GM19240 (cell line): ENCODE measurements at regions not wholly inside any gene's neighbourhood (a gene's known extent, or its start where the extent isn't known, plus 50 kb on each side); places are given as distances from the start of the nearest gene placed in this dataset.
A peak's percentile ranks its signal among the peaks of the same experiment; 100 is the strongest.
"Not testable (repeated sequence)": the region's sequence is repeated elsewhere in the genome, so short reads cannot be mapped to it uniquely, and the experiment has no call there.

Experiments used
- DNase-seq: peaks from one replicate; pipeline ENCODE4 v3.0.0; 2011; ENCODE audit warnings: low spot score; ENCODE audit not compliant: insufficient read length

DNA sequence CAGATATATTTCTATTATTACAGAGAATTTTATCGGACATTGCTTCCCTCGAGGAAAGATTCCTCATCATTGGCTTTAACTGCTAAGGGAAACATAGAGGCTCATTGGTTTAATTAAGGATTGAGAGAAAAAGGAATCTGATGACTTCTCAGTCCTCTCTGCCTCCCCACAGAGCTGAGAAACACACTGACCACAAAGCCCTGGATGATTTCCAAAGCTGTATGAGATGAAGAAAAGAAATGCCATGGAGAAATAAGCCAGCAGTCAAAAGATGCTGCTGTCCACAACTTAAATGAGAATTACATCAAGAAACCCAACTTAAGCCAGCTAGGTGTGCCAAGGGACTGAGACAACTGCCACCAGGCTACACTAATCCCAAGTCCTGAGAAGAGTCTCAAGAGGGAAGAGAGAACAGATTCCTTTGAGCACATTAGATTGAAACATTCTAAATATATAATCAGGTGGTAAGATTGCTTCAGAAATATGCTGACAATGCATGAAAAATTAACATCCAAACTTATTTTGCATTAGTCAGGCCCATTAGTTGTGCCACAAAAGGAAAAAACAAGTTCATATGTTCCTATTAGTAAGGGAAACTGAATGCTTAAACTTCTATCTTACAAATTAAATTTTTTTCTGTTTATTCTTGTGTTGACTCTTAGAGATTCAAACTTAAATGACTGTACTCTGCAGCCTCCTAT lies 308.1 kb upstream of the CYRIA start:
- no peak for DNase-seq

DNA sequence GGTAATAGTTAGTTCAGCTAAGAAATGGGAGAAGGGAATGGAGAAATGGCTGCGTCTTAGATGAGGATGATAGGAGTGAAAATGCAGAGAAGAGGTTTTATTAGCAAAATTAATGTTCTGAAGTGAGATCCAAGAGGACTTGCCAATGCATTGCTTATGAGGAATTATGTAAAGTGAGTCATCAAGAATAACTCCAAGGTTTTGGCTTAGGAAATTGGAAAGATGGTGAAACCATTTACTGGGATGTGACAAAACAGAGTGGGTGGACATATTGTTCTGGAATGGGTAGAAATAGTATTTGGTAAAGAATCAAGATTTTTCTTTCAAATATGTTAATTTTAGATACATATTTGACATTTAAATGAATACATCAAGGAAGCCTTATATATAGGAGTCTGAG lies 306.6 kb upstream of the CYRIA start:
- no peak for DNase-seq

DNA sequence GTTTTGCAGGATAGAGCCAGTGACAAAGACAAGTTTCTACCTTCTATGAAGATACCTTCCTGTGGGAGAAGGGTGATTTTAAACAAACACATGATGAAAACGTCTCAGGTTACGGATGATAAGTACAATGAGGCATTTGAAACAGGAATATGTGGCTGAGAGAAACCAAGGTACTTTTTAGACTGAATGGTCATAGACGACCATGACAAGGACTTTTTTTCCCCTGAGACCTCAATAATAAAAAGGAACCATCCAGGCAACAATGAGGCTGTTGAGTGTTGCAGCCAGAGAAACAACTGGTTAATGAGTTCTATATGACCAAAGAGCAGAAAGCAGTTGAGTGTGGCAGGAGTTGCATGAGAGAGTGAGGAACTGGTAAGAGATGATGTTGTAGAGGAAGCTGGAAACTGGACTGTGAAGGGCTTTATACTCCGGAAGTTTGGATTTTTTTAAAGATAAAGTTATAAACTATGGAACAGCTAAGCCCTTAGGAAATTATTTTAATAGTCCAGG lies 306.1 kb upstream of the CYRIA start:
- DNase-seq: no peak

DNA sequence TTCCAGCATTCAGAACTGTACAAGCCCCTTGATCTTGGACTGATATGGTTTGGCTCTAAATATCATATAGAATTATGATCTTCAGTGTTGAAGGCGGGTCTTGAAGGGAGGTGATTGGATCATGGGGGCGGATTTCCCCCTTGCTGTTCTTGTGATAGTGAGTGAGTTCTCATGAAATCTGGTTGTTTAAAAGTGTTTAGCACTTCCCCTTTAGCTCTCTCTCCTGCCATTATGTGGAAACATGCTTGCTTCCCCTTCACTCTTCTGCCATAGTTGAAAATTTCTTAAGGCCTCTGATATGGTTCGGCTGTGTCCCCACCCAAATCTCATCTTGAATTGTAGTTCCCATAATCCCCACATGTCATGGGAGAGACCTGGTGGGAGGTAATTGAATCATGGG lies 305.3 kb upstream of the CYRIA start:
- not testable (repeated sequence) for DNase-seq

DNA sequence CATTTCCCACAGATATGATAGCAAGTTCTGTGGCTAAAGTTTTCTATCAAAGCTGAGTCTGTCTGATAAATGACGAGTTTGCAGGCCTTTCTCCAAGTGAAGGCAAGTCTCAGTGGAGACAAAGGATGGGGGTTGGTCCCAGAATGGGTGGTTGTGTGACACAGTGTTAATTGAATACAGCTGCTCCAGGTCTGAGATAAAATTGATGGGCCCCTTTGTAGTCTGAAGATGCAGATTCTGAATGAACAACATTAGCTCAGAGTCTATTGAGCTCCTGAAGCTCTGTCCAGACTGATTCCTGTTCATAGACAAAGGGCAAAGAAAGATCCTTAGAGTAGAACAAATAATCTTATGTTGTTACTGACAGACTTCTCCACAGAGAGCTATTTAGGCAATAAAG lies 296.9 kb upstream of the CYRIA start:
- no peak for DNase-seq

DNA sequence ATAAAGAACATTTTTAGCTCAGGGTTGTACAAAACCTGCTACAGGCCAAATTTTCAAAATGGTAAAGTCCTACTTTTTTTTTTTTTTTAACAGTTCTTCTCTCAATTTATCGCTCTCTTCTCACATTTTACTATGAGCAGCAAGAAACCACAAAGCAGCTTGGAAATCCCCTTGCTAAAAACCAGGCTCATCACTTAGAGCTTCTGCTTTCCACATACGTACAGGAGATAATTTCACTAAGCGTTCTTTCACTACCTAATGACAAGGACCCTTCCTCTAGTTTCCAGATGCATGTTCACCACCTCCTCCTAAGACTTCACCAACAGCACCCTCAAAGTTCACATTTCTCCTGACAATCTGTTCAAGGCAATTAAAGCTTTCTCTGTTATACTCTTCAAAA lies 294.9 kb upstream of the CYRIA start:
- DNase-seq: peak; percentile 1

DNA sequence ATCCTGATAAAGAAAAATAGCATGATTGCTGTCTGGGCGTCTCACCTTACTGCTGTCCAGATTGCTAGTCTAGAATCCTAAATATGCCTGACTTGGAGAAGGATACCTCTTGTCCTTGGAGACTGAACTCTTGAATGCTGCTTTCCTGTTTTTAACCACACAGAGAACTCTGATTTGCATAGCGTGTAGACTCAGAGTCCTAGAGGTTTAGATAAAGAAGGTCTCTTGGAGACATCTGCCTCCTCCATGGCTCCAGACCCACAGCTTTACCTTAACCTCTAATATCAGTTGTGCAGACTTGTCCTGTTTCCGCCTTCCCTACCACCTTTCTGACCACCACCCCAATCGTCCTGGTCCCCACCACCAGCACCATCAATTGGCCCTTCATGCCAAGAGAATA lies 292.6 kb upstream of the CYRIA start:
- no peak for DNase-seq

DNA sequence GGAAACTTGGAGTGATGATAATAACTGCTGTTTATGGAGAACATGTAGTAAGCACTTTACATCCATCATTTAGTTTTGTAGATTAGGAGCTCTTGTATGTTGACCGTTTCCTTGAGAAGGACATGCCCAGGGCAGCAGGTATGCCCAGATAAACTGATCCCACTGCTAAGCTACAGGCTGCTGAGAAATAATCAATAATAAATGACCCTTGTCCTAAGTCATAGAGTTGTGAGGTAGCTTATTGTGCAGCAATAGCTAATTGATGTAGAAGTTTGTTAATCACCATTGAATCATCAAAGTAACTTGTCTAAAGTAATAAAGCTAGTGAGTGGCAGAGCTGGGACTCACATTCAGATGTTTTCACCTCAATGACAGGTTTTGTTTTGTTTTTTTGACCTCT lies 287.2 kb upstream of the CYRIA start:
- DNase-seq: no peak

DNA sequence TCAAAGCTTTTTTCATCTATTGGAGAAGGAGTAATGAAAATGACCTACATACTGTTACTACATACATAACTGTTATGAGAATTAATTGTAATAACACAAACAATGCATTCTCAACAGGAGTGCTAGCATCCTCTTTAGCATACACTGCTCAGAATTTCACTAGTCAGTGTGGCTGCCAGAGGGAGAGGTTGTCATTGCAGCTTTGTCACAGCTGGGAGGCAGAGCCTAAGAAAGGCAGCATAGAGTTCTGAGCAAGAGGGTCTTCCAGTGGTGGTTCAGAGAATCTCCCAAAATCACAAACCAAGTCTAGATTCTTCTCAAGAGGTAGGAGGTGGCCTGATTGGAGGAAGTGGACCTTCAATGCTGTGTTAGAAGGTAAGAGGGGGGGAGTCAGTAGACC lies 286.7 kb upstream of the CYRIA start:
- DNase-seq: no peak

DNA sequence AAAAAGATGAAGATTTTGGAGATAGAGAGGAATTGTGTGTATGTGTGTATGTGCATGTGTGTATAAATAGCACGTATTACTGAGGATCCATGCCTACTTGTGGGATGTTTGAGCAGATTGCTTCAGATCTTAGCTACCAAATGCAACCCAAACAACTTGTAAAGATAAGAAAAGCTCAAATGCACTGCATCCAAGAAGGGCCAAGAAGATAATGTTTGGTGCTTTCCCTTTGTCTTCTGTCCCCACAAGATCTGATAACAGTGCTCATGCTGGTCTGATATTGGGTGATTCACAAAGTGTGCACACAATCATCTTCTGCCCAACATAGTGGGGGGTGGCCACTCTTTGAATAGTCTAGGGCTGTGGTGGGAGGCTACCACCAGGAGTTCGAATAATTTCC lies 284.8 kb upstream of the CYRIA start:
- no peak for DNase-seq

DNA sequence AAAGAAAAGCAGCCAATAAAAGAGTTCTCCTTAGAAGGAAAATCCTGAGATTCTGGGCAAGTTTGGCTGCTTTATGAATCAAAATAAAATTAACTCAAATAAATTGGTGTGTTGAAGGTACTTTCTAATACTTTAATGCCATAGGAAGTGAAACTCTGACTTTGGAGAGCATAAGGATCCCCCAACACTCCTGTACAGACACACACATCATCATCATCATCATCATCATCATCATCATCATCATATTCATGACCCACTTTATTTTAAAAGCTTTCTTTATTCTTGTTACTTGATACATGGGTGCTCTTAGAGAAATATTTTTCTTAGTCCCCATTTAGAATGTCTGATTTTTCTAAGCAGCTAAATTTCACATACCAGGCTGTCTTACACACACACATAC lies 283.1 kb upstream of the CYRIA start:
- DNase-seq: no peak

DNA sequence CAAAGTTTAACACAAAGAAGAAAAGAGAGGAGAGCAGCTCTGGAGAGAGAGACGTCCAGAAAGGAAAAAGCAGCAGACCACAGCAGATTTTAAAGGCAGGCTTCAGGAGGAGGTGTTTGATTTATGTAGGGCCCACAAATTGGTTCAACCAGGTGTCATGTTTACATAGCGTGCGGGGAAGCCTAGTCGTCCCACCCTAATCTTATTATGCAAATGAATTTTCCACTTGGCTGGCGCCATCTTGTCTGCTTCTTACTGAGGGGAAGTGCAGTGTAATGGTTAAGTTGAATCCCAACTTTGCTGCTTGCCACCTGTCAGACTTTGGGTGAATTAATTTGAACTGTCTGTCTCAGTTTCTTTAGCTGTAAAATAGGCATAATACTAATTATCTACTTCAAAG lies 282.4 kb upstream of the CYRIA start:
- no peak for DNase-seq

DNA sequence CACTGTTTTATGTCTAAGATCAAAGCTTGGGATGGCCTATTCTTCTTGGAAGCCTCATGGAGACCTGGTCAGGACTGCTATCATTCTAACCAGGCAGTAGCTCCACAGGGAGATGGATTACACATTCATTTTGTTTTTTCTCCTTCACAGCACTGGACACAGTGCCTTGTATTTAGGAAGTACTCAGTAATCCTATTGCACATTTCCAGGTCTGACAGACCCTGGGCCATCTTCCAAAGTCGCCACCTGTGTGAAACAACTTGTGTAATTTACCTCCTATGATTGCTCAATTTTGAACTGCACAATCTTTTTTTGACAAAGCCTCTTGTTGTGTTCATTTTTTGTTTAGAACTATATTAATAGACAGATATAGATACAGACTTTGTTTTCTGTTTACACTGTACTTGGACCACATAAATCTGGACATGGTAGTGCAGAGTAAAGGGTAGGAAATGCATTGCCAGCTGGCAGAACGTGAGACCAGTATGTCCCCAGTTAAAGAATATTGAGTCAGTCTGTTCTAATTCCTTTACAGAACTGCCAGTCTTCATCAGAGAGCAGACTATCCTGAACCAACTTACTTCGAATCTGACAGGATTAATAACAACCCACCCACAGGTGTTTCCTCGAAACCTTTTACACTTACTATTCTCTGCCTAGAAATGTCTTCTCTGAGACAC lies 277.8 kb upstream of the CYRIA start:
- no peak for DNase-seq

DNA sequence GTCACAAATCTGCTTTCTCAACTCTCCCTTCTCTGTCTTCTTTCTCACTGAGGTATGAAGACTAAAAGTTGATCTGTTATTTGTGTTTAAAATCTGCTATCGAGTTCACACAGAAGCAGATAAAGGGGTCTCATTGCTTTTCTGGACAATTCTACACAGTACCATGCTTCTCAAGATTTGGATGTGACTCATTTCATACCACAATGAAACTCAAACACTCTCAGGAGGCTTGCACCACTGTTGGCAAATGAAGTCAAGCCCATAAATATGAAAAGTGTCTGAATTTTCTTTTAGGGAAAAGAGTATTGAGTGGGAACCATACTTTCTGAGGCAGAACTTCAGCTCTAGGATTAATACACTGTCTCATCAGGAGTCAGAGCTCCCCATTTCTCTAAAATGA lies 274.6 kb upstream of the CYRIA start:
- DNase-seq: no peak

DNA sequence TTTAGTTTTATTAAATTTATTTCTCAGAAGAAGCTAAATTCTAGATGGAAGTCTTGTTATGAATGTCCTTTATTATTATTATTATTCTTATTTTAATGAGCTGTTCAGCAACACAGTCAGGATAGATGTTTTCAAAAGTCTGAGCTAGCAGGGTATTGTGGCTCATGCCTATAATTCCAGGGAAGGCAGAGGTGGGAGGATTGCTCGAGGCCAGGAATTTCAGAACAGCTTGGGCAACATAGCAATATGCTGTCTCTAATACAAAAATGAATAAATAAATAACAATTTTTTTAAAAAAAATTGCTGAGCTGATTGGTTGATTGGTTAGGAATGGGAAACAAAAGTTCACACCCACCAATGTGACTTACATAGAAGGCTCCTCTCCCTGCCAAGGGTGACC lies 274.1 kb upstream of the CYRIA start:
- no peak for DNase-seq

DNA sequence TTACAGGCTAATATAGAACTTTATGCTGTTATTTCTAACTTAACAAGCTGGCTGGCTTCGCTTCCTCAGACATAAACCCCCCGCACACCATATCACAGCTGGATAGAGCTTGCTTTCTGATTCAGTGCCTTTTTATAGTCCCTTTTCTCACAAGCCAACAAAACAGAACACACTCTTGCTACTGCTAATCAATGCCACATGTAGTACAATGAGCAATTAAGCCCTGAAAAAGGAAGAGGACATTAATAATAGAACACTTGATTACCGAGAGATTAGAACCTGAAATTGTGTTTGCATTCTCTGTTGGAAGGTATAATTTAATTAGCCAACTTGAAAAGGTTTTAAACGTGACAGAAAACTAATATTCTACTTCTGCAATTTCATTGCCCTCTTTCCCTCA lies 267.7 kb upstream of the CYRIA start:
- DNase-seq: no peak

DNA sequence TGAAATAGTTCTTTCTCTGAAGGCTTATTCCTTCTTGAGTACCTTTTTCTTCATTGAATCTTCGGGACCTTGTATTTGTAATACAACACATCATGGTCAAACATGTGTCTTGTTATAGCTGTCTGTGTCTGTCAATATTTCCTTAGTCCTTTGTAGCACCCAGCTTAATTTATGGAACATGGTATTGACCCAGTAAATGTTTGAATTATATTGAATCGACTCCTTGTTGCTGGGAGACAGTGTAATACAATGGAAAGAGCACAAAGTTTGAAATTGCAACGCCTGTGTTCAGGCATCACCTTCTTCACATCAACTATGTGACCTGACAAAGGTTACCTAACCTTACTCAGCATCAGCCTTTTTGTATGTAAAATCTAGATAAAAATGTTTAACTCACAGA lies 267.2 kb upstream of the CYRIA start:
- DNase-seq: no peak

DNA sequence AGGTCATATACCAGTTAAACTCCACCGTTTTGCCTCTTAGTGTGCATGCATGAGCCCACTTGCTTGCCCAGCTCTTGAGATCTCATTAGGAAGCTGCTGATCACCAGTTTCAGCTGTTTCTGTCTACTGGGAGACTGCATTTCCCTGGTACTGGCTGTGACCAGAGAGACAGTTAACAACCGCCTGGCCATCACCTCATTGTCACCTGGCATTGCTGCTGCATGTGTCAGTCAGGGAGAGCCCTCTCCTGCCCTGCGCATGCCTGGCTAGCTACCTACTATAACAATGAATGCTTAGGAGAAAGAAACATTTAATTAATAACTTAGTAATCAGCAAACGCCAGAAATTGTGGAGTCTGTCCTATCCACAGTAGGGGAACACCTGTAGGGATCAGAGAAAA lies 265.8 kb upstream of the CYRIA start:
- no peak for DNase-seq

DNA sequence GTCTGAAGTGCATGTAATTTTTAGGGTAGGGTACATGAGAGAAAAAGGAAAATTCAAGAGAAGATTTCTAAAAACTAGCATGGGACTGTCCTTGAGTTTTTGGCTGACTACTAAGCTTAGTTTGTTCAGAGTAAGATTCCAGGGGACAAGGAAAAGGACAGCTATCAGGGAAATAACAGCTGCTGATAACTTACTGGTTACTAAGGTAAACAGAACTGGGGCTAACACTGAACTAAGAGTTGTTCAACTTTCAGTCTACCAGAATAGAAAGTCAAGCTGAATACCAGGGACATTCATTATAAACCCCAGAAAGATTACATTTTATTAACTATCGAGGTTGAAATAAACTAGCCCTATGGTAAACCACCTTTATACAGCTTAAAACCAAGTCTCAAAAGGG lies 261.8 kb upstream of the CYRIA start:
- DNase-seq: no peak

DNA sequence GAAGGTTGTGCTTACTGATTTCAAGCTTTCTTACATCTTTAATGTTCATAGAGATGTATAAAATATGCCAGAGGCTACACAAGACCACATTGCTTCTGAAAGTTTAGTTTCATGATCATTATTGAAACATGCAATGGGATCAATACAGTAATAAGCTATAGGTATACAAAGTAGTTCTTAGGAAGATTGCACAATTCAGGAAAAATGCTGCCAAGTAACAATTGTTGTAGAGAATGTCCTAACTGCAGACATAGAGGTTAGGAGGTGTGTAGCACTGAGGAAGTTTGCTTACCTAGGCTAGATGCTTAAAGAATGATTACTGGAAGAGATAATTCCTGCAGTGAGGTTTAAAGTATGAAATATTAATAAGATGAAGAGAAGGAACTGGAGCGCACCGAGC lies 259.5 kb upstream of the CYRIA start:
- DNase-seq: no peak

DNA sequence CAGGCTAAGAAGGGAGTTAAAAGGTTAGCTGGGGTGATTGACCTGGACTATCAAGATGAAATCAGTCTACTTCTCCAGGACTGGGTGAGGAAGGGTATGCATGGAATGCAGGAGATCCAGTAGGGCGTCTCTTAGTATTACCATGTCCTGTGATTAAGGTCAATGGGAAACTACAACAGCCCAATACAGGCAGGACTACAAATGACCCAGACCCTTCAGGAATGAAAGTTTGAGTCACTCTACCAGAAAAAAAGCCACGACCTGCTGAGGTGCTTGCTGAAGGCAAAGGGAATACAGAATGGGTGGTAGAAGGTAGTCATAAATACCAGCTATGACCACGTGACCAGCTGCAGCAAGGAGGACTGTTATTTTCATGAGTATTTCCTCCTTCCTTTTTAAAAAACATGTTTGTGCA lies 249.7 kb upstream of the CYRIA start:
- DNase-seq: not testable (repeated sequence)

DNA sequence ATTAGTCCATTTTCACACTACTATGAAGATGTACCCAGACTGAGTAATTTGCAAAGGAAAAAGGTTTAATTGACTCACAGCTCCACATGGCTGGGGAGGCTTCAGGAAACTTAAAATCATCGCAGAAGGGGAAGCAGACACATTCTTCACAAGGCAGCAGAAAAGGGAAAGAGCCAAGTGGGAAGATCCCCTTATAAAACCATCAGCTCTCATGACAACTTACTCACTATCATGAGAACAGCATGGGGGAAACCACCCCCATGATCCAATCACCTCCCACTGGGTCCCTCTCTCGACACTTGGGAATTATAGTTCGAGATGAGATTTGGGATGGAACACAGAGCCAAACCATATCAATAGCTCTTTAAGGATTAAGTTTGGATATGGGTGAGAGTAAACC lies 246.1 kb upstream of the CYRIA start:
- no peak for DNase-seq

DNA sequence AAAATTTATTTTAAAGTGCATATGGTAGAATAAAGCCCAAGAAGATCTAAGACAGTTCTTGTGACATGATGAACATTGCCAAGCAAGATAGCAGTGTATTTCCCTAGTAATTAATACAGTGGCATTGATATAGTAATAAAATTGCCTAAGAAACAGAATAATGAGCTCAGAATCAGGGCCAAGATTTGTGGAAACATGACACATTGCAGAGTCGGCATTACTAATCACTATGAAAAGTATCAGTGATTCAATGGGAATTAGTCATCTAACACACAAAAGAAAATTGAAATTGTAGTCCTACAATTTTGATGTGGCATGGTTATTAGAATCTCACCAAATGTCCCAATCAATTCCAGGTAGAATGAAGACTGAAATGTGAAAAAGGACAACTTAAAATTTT lies 243.0 kb upstream of the CYRIA start:
- no peak for DNase-seq
